ENCODE measurements at regions not wholly inside any gene's neighbourhood (a gene's known extent, or its start where the extent isn't known, plus 50 kb on each side); places are given as distances from the start of the nearest gene placed in this dataset.

GRCh38 chr1:57736940-57737339 is 313.1 kb upstream of the DAB1 start:
- no peak for TF ChIP-seq CTCF (conservative IDR thresholded peaks at IDR 0.05 in 1 of 2, IDR thresholded peaks at IDR 0.05 in 1 of 2; ENCODE audit: low read depth in 1 of 2, low read length in 2 of 2)
- no peak for TF ChIP-seq EZH2 (IDR thresholded peaks at IDR 0.05; ENCODE audit: low read length, missing control alignments)
